ENCODE measurements at regions not wholly inside any gene's neighbourhood (a gene's known extent, or its start where the extent isn't known, plus 50 kb on each side); places are given as distances from the start of the nearest gene placed in this dataset.
A peak's percentile ranks its signal among the peaks of the same experiment; 100 is the strongest.

GRCh38 chr2:139034064-139034463 lies 253.9 kb upstream of the NXPH2 start:
- no peak for DNase-seq (ENCODE audit: low spot score)

DNA sequence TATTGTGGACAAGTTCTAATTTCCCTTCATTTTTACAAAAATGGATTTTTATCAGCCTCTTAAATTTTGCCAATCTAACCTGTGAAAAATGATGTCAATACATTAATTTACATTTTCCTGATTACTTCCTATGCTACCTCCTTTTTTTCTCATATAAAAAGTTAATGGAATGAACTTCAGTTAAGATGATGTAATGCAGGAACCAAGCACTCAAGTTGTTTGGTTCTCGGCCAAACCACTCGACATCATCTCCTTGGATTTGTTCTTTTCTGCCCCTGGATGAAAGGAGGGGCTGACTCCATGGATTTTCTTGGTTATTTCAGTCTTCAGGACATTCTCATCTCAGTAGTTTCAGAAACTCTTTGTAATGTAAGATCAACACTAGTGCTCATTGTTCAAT lies 253.1 kb upstream of the NXPH2 start:
- no peak for DNase-seq (ENCODE audit: low spot score)

GRCh38 chr2:139031722-139032121 lies 251.5 kb upstream of the NXPH2 start:
- peak; percentile 7 for DNase-seq (ENCODE audit: low spot score)

- no peak for DNase-seq (ENCODE audit: low spot score)
Measured at GRCh38 chr2:139020287-139020686, 240.1 kb upstream of the NXPH2 start.

GRCh38 chr2:139018252-139018651 lies 238.1 kb upstream of the NXPH2 start:
- no peak for DNase-seq (ENCODE audit: low spot score)

- DNase-seq (ENCODE audit: low spot score): no peak
Measured at GRCh38 chr2:139007130-139007529, 226.9 kb upstream of the NXPH2 start.

GRCh38 chr2:139000131-139000785 lies 220.1 kb upstream of the NXPH2 start:
- DNase-seq (ENCODE audit: low spot score): no peak

DNA sequence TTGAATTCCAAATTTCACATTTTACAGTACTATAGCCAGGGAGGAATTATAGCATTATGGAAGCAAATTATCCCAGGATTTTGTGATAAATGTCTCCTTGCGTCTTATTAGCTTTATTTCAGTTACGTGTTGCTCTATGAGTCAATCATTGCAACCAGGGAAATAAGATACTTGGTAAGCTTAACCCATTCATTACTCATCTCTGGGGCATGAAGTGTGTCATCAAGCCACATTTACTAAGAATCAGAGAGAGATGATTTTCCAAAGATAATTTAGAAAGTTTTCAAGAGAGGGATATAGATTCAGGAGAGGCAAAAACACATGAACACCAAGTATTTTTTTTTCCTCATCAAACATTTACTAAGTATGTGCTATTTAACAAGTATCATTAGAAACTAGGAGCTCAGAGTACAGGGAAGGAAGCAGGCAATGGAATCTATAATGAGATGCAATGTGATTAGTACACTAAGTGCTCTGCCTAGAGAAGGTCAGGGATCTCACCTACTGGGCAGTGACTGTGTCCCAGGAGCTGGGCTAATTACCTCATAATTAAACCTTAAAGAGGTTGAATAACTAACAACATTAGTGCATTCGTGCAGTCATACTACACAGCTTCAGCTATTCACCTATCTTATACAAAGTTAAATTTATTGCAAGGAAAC lies 217.8 kb upstream of the NXPH2 start:
- no peak for DNase-seq (ENCODE audit: low spot score)

DNA sequence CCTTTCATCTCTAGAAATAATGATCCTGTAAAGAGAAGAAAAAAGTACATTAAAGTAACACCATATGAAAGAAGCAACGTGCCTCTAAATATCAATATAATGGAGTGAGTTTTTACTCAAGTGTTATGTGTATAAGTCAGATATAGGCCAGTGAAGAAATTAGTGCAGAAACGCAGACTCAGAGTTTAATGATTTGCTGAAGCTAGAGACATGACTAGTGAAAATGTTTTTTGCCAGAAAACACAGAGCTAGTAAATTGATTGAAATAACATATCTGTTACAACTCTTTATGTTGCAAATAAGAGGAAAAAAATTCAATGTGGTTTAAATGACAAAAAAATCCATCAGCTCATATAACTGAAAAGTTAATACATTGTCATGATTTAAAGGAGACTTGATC lies 217.2 kb upstream of the NXPH2 start:
- DNase-seq (ENCODE audit: low spot score): no peak

DNA sequence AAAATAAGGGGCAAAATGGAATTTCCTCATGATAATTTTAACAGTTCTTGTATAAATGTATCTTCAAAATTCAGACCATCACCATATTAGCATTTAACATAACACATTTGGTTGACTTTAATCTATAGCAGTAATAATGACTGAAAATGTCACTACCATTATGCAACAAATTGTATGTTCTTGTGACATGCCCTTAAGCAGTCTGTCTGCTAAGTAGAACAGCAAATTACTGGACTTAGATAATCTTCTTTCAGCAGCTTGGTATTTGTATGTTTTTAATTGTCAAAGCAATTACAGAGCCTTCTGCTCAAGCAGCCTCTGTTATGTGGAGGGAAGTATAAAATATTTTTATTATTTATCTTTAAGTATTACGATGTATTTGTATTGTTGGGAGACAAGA lies 214.3 kb upstream of the NXPH2 start:
- no peak for DNase-seq (ENCODE audit: low spot score)

GRCh38 chr2:138985881-138986280 lies 205.7 kb upstream of the NXPH2 start:
- DNase-seq (ENCODE audit: low spot score): no peak

DNA sequence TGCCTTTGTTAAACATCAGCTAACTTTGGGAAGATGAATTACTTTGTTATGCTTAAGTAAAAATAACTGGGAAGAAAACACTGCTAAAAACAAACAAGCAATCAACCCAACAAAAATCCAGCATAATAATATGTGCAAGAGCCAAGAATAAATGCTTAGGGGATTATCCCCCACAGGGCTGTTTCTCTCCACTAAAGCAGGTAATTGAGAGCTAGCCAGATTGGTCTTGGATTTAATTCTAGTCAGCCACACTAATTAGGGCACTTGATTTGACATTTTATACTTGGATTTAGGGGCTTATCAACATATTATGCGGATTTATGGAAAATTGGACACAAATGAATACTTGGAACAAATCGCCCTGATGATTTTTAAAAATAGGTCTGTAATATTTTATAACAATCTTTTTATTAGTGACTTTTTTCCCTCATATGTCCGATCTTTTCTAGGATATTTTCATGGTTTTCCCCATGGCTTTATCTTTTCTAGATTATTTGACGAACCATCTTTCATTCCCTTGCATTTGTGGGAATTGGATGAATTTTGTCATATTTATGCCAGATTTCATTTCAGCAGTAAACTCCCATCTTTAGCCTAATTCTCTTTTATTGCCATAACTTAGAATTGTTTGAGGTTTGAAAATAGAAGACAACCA lies 199.1 kb upstream of the NXPH2 start:
- no peak for DNase-seq (ENCODE audit: low spot score)

DNA sequence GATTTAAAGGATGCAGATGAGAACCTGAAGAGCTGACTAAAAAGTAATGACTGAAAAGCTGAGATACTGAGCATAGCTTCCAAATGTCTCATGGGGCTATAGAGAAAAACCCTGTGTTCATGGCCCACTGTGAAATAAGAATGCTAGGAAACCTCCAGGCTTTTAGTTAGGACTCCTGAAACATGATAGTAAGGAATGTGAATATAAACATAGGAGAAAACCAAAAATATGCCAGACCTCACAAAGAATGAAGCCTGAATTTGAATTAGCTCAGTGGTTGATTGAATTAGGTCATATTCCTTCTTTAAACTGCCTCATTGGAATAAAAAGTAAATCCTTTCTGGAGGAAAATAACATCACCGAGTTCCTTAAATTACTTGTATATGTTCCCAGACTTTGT lies 194.5 kb upstream of the NXPH2 start:
- no peak for DNase-seq (ENCODE audit: low spot score)

- no peak for DNase-seq (ENCODE audit: low spot score)
Measured at GRCh38 chr2:138964418-138964817, 184.2 kb upstream of the NXPH2 start.

DNA sequence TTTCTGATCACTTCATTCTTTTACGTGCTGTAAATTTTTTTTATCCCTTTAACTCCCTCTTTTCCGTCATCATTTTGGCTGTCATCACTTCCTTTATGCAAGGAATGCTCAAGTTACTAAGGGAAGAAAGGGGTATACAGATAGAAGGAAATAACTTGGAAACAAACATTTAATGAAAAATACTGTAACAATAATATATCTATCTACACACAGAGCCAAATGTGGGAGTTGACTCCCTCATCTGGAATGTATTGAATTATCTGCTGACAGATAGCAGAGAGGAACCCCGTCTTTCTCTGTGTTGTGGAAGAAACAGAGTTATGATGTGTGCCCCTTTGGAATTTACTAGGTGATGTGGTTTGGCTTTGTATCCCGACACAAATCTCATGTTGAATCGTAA lies 182.5 kb upstream of the NXPH2 start:
- no peak for DNase-seq (ENCODE audit: low spot score)

DNA sequence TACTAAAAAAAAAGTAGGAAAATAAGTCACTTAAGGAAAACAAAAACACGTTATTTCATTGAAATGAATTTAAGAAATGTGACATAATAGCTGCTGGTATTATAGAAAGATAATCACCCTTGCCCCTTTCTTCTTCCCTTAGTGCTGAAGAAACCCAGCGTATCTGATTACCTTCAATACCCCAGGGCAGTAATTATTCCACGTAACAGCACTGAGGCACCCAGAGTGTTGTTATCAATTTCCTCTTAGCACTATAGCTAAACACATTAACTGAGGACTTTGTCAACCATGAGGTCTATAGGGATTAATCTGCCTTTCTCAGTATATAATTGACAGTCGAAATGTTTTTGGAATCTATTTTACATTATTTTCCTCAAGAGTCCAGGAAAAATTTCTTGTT lies 180.0 kb upstream of the NXPH2 start:
- no peak for DNase-seq (ENCODE audit: low spot score)

DNA sequence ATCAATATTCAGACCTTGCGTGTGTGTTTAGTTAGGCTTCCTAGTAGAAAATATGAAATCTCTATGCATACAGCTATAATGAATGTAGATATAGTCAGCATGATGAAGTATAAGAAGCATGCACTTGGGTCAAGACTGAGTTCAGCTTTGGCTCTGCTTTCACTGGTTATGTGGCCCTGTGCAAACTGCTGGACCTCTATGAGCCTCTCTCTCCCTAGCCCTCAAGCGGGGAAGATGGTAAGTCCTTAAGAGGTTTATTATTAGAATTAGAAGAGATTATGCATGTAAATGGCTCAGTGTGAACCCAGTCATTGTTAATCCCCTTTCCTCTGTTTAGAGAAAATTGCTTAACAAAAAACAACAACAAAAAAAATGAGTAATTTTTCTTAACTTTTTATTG lies 178.8 kb upstream of the NXPH2 start:
- DNase-seq (ENCODE audit: low spot score): no peak

GRCh38 chr2:138956116-138956515 lies 175.9 kb upstream of the NXPH2 start:
- no peak for DNase-seq (ENCODE audit: low spot score)

- DNase-seq (ENCODE audit: low spot score): no peak
Measured at GRCh38 chr2:138950486-138950885, 170.3 kb upstream of the NXPH2 start.

DNA sequence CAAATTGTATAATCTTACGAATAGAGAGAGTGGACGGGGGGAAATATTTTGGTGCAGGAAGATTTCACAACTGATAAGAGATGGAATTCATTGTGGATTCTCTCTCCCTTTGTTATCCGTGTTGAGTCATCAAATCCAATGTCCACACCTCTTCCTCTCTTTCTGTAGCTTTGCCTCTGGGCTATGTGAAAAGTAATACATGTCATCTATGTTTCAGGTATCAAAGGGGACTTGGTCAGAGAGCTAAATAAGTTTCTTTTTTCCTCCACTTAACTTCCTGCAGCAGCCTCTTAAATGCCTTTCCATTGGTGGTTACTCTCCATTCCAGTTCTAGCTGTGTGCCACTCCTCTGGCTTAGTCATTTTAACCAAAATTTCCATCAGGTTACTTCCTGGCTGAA lies 169.3 kb upstream of the NXPH2 start:
- peak; percentile 5 for DNase-seq (ENCODE audit: low spot score)

DNA sequence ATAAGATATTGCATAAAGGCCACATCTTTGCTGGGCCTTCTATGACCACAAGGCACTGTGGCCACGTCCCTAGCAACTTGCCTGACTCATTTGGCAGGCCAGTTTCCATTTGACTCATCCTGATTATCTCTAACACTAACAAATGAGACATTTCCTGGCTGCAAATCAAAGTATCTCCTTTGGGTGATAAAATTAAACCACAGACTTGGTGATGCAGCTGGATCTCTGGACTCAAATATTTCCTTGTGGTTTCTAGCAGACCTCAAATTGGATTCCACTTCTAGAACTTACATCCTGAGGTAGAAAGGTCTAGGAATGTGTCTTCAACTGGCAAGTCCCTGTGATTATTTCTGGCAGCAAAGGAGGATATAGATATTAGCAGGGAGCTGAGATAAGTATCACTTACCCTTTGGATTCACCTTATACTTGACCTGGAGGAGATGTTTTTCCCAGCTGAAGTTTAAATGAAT lies 167.9 kb upstream of the NXPH2 start:
- peak; percentile 70 for DNase-seq (ENCODE audit: low spot score)

DNA sequence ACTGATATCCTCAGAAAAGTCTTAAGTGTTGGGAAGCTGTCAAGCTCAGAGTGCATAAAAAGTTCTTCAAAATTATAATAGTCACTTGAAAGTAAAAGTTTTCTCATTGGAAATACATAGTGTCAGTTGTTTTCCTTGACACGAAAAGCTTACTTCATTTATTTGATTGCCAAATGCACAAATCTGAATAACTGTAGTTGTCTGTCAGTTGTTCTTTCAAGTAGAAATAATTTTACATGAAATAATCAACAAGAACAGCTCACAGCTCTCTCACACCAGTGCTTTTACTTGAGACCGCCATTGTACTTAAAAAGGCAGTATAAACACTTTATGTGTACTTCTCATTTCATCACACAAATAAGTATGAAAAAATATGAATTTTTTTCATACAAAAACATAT lies 163.3 kb upstream of the NXPH2 start:
- DNase-seq (ENCODE audit: low spot score): no peak

DNA sequence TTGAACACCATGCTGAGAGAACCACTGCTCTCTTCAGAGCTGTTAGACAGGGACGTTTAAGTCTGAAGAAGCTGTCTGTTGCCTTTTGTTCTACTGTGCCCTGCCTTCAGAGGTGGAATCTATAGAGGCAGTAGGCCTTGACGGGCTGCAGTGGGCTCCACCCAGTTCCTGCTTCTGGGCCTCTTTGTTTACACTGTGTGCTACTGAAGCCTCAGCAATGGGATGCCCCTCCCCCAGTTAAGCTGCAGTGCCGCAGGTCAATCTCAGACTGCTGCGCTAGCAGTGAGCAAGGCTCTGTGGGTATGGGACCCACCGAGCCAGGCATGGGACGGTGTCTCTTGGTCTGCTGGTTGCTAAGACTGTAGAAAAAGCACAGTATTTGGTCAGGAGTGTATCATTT lies 162.3 kb upstream of the NXPH2 start:
- DNase-seq (ENCODE audit: low spot score): no peak
